MCF 10A (cell line): ENCODE measurements at regions not wholly inside any gene's neighbourhood (a gene's known extent, or its start where the extent isn't known, plus 50 kb on each side); places are given as distances from the start of the nearest gene placed in this dataset.

ENCODE experiments used
- BruUV-seq: library from RNA; stranded (reverse); fragments of 400-500 nt; replicated peaks from 2 replicates; lab custom pipeline; 2021; lab: Mats Ljungman, UMichigan
- CTCF ChIA-PET: fragments of 300-600 bp; sonication (Branson Sonifier 250); formaldehyde crosslinking; extraction: SDS; loops from one replicate; lab custom pipeline; 2021; ENCODE audit warnings: antibody characterized with exemption, inconsistent platforms; lab: Yijun Ruan, JAX
- POLR2A ChIA-PET: fragments of 300-600, 350-650 bp; sonication (Branson Sonifier 250); formaldehyde crosslinking; extraction: SDS; loops from one replicate; lab custom pipeline; 2020; ENCODE audit warnings: antibody characterized with exemption, inconsistent platforms; lab: Yijun Ruan, JAX
- DNase-seq: peaks from one replicate; pipeline ENCODE4 v3.0.0-alpha.2; 2018; ENCODE audit not compliant: unreplicated experiment
- H3K27ac Mint-ChIP-seq: one replicate; pipeline ENCODE4 v1.8.0; 2022; ENCODE audit warnings: mild to moderate bottlenecking, low read depth, mixed read lengths; ENCODE audit not compliant: unreplicated experiment
- H3K27me3 Mint-ChIP-seq: one replicate; pipeline ENCODE4 v1.8.0; 2022; ENCODE audit warnings: mixed read lengths; ENCODE audit not compliant: insufficient read depth, unreplicated experiment
- H3K36me3 Mint-ChIP-seq: one replicate; pipeline ENCODE4 v1.8.0; 2022; ENCODE audit warnings: mild to moderate bottlenecking, moderate library complexity, mixed read lengths; ENCODE audit not compliant: insufficient read depth, unreplicated experiment
- H3K4me1 Mint-ChIP-seq: one replicate; pipeline ENCODE4 v1.8.0; 2022; ENCODE audit warnings: mixed read lengths; ENCODE audit not compliant: insufficient read depth, unreplicated experiment
- H3K4me3 Mint-ChIP-seq: one replicate; pipeline ENCODE4 v1.8.0; 2022; ENCODE audit warnings: mild to moderate bottlenecking, moderate library complexity, mixed read lengths; ENCODE audit not compliant: unreplicated experiment
- H3K9me3 Mint-ChIP-seq: one replicate; pipeline ENCODE4 v1.8.0; 2022; ENCODE audit warnings: mixed read lengths; ENCODE audit not compliant: unreplicated experiment
- intact Hi-C: fragments of 100-400 bp; cut with micrococcal nuclease; formaldehyde crosslinking; loops from 2 replicates; pipeline ENCODE4 v1.14.1; 2022
- TF ChIP-seq, protein P1 (sequence below): fragments of 200-600 bp; IDR thresholded peaks from one replicate; pipeline ENCODE4 v1.8.0; 2022; ENCODE audit warnings: antibody characterized with exemption, mild to moderate bottlenecking; ENCODE audit not compliant: unreplicated experiment

DNA sequence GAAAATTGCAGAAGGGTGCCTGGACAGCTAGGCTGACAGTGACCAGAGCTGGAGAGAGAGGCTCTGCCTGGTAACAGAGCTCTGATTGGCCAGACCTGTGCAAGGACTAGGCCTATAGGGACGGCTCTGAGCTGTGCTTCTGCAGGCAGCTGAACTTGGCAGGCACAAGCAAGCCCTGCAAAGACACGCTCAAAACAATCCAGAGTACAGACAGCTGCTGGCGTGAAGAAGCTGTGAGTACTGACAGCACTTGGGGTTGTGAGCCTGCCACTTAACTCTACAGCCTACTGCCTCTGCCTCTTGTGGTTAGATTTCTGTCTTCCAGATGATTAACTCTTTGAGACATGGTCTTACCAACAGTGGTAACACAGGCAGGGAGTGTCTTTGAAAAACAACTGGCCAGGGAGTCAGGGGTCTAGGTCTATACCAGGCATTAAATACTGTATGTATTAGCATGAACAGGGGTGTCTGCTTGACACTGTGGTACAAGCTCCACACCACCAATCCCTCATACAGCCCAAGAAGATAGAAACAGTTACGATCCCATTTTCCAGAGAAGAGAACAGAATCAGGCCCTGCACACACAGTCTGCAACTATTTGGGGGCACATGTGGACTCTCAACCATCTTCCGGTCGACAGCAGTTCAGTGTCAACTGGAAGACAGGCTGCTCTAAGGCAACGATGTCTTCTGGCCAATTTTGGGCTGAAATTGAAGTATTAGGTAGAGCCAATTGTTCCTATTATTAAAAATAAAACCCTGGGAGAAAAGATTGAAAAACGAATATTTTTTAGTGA is 568.4 kb downstream of the TNS1 start:
- no peaks in the 10 kb centered on the region for H3K27me3 Mint-ChIP-seq
- POLR2A ChIA-PET, result interaction anchor here (0.6 kb wide), 1 partner anchor 112 kb away, joined by 3 read pairs; no protein-coding TSS in a partner anchor
- no peaks in the 10 kb centered on the region for H3K36me3 Mint-ChIP-seq
- no TSS peak for BruUV-seq
- H3K27ac Mint-ChIP-seq, result peak overlapping the region; percentile 33
- no peak overlapping the region for H3K4me3 Mint-ChIP-seq
- intact Hi-C loops, result no loop called here
- TF ChIP-seq, protein P1, sequence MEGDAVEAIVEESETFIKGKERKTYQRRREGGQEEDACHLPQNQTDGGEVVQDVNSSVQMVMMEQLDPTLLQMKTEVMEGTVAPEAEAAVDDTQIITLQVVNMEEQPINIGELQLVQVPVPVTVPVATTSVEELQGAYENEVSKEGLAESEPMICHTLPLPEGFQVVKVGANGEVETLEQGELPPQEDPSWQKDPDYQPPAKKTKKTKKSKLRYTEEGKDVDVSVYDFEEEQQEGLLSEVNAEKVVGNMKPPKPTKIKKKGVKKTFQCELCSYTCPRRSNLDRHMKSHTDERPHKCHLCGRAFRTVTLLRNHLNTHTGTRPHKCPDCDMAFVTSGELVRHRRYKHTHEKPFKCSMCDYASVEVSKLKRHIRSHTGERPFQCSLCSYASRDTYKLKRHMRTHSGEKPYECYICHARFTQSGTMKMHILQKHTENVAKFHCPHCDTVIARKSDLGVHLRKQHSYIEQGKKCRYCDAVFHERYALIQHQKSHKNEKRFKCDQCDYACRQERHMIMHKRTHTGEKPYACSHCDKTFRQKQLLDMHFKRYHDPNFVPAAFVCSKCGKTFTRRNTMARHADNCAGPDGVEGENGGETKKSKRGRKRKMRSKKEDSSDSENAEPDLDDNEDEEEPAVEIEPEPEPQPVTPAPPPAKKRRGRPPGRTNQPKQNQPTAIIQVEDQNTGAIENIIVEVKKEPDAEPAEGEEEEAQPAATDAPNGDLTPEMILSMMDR, result no peak
- CTCF ChIA-PET, result interaction anchor here (0.6 kb wide), 1 partner anchor 21 kb away, joined by 3 read pairs; no protein-coding TSS in a partner anchor
- peaks cover 30% of the 10 kb centered on the region for H3K4me1 Mint-ChIP-seq
- peak; percentile 88 for DNase-seq
- H3K9me3 Mint-ChIP-seq, result no peaks in the 10 kb centered on the region

DNA sequence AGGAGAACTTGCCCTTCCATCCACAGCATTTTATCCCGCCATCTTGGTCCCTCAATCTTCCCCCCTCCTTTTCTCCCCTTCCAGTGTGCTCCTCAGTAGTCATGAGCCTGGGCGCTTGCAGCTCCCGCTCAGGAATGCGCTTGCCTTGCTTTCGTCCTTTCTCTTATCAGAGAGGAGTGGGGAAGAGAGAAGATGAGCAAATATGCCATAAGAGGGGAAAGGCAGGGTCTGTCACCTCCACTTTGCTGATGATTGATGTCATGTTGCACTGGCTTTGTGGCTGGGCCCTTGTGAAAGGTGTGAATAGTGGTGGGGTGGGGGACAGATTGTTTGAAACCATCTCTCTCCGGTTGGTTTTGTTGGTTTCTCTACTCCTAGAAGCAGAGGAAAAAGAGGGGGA is 569.3 kb downstream of the TNS1 start:
- Mint-ChIP-seq H3K27me3 (no peaks in the 10 kb centered on the region), H3K27ac (no peak overlapping the region), H3K36me3 (no peaks in the 10 kb centered on the region), H3K9me3 (no peaks in the 10 kb centered on the region), H3K4me3 (no peak overlapping the region), H3K4me1 (peaks cover 30% of the 10 kb centered on the region)
- no TSS peak for BruUV-seq
- ChIA-PET POLR2A (interaction anchor here (0.6 kb wide), 1 partner anchor 111 kb away, joined by 3 read pairs; no protein-coding TSS in a partner anchor), CTCF (no interaction called here)
- intact Hi-C loops, result no loop called here
- DNase-seq, result no peak
- TF ChIP-seq, protein P1, result no peak

DNA sequence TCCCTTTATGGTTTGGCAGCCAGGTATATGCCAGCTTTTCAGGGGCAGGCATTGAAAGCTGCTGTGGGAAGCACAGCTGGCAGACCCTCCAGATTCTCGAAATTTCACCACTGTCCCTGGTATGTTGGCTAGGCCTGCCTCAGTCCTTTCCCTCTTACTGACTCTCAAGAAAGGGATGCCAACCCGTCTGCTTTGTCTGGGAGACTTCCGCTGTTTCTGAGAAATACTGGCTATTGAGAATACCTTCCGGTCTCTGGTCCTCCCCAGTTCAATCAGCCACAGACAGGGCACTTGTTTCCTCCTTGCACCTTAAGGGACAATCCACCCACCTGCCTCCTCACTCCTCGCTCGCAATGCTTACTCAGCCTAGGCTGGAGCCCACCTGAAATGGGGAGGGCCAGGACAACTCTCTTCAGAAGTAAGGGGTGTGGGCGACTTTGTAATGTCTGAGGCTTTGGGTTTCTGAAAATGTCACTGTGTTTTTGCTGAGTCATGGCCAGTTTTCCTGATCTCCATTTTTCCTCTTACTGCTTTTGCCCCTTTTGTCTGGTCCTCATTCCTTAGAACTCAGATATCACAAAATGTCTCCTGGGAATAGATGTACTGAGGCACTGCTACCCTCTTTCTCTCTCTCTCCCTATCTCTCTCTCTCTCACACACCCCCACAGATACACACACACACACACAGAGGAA is 571.1 kb downstream of the TNS1 start:
- Mint-ChIP-seq H3K36me3 (no peaks in the 10 kb centered on the region), H3K27ac (peak overlapping the region; percentile 47), H3K27me3 (no peaks in the 10 kb centered on the region), H3K4me3 (no peak overlapping the region), H3K9me3 (no peaks in the 10 kb centered on the region), H3K4me1 (peaks cover 30% of the 10 kb centered on the region)
- DNase-seq, result no peak
- TF ChIP-seq, protein P1, result no peak
- no TSS peak for BruUV-seq
- CTCF ChIA-PET, result no interaction called here
- intact Hi-C loops, result no loop called here
- POLR2A ChIA-PET, result interaction anchor here (1.0 kb wide), 1 partner anchor 200 kb away, joined by 3 read pairs; no protein-coding TSS in a partner anchor

DNA sequence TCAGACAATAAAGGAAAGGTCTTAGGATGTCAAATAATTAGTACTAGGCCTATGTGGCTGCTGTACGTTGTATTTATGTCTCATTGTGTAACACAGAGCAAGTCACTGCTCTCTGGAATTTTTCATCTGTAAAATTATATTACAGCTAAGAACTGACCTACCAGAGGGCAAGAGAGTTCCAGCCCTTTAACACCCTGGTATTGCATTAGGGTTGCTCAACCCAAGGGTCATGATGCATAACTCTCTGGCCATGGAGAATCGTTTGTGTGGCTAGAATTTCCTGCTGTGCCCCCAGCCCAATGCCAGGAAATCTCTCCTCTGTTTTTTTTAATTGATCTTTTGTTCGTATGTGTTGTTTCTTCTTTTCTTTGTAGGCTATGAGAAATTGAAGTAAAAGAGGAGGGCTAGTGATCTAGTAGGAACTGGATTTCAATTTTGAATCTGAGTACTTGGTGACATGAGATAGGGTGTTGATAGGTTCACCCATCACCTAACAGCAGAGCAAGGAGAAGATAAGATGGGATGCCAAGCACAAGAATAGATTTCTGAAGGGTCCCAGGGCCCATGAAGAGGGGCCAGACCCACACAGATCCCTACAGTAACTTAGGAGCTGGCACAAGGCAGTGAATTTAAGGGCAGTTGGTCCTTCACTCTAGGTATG is 571.2 kb upstream of the TNP1 start:
- ChIA-PET POLR2A (interaction anchor here (1.0 kb wide), 1 partner anchor 200 kb away, joined by 3 read pairs; no protein-coding TSS in a partner anchor), CTCF (interaction anchor here (0.8 kb wide), 1 partner anchor 665 kb away, joined by 3 read pairs; no protein-coding TSS in a partner anchor)
- BruUV-seq, result no TSS peak
- H3K4me1 Mint-ChIP-seq, result peaks cover 30% of the 10 kb centered on the region
- H3K9me3 Mint-ChIP-seq, result no peaks in the 10 kb centered on the region
- intact Hi-C loops, result no loop called here
- H3K27ac Mint-ChIP-seq, result peak overlapping the region; percentile 47
- peak; percentile 78 for DNase-seq
- no peaks in the 10 kb centered on the region for H3K27me3 Mint-ChIP-seq
- H3K36me3 Mint-ChIP-seq, result no peaks in the 10 kb centered on the region
- H3K4me3 Mint-ChIP-seq, result no peak overlapping the region
- TF ChIP-seq, protein P1, result no peak
